BJ (cell line): ENCODE measurements at regions not wholly inside any gene's neighbourhood (a gene's known extent, or its start where the extent isn't known, plus 50 kb on each side); places are given as distances from the start of the nearest gene placed in this dataset.

Experiments
- CTCF ChIA-PET: fragments of 350-600 bp; formaldehyde crosslinking; extraction: SDS; loops from one replicate; lab custom pipeline; 2021; ENCODE audit warnings: antibody characterized with exemption, inconsistent platforms; lab: Yijun Ruan, JAX
- POLR2A ChIA-PET: fragments of 300-600 bp; sonication (Branson Sonifier 250); formaldehyde crosslinking; extraction: SDS; loops from one replicate; lab custom pipeline; 2021; ENCODE audit warnings: antibody characterized with exemption; lab: Charles Lee
- DNase-seq: peaks from one replicate; pipeline ENCODE4 v3.0.0-alpha.2; 2011; ENCODE audit warnings: low read depth
- H3K27me3 ChIP-seq: 2 replicates; pipeline ENCODE4 v1.6.0; 2011; ENCODE audit warnings: low read length; ENCODE audit not compliant: control insufficient read depth, insufficient read depth
- H3K36me3 ChIP-seq: 2 replicates; pipeline ENCODE4 v1.5.1; 2011; ENCODE audit warnings: low read length; ENCODE audit not compliant: control insufficient read depth, insufficient read depth
- H3K4me3 ChIP-seq: 2 replicates; pipeline ENCODE4 v1.5.1; 2011; ENCODE audit warnings: low read depth, mild to moderate bottlenecking, control low read depth, low read length
- TF ChIP-seq, protein P1 (sequence below): IDR thresholded peaks from 2 replicates; pipeline ENCODE4 v1.5.1; 2011; ENCODE audit warnings: low read depth, mild to moderate bottlenecking, control low read depth, inconsistent platforms, low read length, moderate library complexity; ENCODE audit not compliant: insufficient read depth

DNA sequence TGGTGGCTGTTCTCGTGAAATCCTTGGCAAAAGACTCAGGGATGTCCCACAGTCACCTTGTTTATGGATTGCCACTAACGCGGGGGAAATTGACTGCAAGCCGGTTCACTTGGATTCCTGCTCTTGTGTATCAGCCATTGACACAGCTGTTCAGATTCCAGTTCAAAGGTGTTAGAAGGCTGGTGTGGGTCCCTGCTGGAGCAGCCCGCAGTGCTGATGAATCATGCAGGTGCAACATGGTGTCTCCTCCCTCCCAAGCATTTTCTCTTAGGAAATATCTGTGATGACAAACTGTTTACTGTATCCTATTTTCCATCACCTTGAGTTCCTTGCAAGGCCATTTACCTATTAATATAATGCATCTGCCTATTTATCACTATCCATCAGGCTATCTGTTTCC, 170.1 kb downstream of the GATA3 start:
- POLR2A ChIA-PET: no interaction called here
- DNase-seq: no peak
- H3K4me3 ChIP-seq: no peak overlapping the region
- no peaks in the 10 kb centered on the region for H3K36me3 ChIP-seq
- TF ChIP-seq, protein P1, sequence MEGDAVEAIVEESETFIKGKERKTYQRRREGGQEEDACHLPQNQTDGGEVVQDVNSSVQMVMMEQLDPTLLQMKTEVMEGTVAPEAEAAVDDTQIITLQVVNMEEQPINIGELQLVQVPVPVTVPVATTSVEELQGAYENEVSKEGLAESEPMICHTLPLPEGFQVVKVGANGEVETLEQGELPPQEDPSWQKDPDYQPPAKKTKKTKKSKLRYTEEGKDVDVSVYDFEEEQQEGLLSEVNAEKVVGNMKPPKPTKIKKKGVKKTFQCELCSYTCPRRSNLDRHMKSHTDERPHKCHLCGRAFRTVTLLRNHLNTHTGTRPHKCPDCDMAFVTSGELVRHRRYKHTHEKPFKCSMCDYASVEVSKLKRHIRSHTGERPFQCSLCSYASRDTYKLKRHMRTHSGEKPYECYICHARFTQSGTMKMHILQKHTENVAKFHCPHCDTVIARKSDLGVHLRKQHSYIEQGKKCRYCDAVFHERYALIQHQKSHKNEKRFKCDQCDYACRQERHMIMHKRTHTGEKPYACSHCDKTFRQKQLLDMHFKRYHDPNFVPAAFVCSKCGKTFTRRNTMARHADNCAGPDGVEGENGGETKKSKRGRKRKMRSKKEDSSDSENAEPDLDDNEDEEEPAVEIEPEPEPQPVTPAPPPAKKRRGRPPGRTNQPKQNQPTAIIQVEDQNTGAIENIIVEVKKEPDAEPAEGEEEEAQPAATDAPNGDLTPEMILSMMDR: no peak
- CTCF ChIA-PET: no interaction called here
- H3K27me3 ChIP-seq: no peaks in the 10 kb centered on the region

DNA sequence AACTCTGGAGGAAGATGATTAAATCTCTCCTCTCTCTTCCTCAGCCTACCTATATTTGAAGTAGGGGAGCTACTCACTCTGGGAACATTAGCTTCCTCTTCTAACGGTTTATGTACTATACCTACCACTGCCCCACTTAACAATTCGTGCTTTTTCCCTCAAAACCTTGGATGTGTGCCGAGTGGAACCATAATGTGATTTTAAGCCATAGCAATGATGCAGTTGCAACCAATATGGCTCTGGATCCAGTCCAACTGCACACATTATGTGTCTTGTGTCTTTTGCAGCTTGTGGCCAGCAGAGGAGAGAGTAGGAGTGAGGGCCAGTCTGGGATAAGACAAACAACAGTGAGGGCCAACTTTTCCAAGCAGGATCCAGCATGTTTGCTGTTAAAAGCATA, 170.7 kb downstream of the GATA3 start:
- Histone ChIP-seq H3K4me3 (no peak overlapping the region), H3K27me3 (no peaks in the 10 kb centered on the region), H3K36me3 (no peaks in the 10 kb centered on the region)
- ChIA-PET CTCF (interaction anchor here (0.6 kb wide), 1 partner anchor 809 kb away, joined by 3 read pairs; no protein-coding TSS in a partner anchor), POLR2A (no interaction called here)
- DNase-seq: no peak
- TF ChIP-seq, protein P1: no peak

DNA sequence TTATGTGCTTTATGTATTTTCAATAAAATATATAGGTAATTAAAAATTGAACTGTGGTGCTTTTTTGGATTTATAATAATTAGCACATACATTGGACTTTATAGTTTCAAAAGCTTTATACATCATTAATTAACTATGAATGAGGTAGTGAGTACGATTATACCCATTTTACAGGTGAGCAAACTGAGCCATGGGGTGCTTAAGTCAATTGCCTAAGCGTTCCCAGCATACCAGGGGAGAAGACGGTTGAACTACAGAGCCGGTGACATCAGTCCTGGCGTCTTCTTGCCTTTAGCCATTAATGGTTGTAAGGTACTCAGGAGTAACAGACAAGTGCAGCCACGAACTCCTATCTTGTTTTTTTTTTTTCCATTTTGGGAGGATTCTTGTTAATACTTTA, 172.8 kb downstream of the GATA3 start:
- H3K4me3 ChIP-seq: no peak overlapping the region

DNA sequence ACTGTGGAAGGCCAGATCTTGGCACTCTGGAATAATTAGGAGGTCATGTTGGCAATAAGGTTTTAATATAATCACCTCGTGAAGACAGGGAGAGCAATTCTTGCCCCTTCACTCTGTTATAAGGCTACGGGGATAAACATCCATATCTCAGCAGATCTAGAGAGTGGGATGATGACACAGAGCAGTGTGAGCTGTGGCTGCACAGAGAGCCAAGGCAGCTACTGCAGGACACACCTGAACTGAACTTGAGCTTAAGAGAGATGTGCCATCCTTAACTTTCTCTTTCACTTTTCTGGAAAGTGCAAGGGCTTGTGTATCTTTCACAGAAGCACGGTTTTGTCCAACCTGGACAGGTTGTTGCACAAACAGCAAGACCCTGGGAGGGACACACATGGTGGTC, 174.7 kb downstream of the GATA3 start:
- no peak for DNase-seq
- TF ChIP-seq, protein P1: no peak
- H3K27me3 ChIP-seq: no peaks in the 10 kb centered on the region
- H3K36me3 ChIP-seq: no peaks in the 10 kb centered on the region
- ChIA-PET CTCF (interaction anchor here (1.0 kb wide), 1 partner anchor 205 kb away, joined by 4 read pairs; no protein-coding TSS in a partner anchor), POLR2A (no interaction called here)
- no peak overlapping the region for H3K4me3 ChIP-seq

More for the DNA sequence above, 172.8 kb downstream of the GATA3 start:
- no peak for DNase-seq
- ChIA-PET CTCF (no interaction called here), POLR2A (no interaction called here)
- TF ChIP-seq, protein P1: no peak
- H3K27me3 ChIP-seq: no peaks in the 10 kb centered on the region
- no peaks in the 10 kb centered on the region for H3K36me3 ChIP-seq

DNA sequence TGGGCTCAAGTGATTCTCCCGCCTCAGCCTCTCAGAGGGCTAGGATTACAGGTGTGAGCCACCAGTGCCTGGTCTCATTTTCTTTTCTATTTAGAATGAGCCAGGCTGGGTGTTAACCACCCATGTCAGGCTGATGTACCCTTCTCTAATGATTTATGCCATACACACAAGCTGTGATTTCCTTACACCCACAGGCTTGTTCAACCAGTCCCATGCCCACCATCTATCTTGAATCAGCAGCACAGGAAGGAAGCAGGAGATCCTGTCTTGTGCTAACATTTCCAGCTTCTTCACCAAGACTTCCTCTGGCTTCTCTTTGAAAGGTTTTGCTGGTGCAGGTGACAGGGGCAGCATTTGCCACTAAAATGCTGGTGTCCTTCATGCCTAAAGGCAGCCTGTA, 176.4 kb downstream of the GATA3 start:
- Histone ChIP-seq H3K4me3 (no peak overlapping the region), H3K27me3 (no peaks in the 10 kb centered on the region), H3K36me3 (no peaks in the 10 kb centered on the region)
- ChIA-PET POLR2A (no interaction called here), CTCF (no interaction called here)
- TF ChIP-seq, protein P1: no peak
- DNase-seq: no peak
